Heart left ventricle (tissue), 16 donors: ENCODE measurements at regions not wholly inside any gene's neighbourhood (a gene's known extent, or its start where the extent isn't known, plus 50 kb on each side); places are given as distances from the start of the nearest gene placed in this dataset.
"Not testable (repeated sequence)": the region's sequence is repeated elsewhere in the genome, so short reads cannot be mapped to it uniquely, and the experiment has no call there.

Source experiments
- ATAC-seq, 4 donors: fragments of 200-7000 bp; cut with Tn5 transposase; one replicate each; pipeline ENCODE4 v1.9.1; 2020 to 2022; ENCODE audit warnings: moderate library complexity in 4 of 4, mild to moderate bottlenecking in 3 of 4, moderate number of reproducible peaks in 1 of 4
- DNase-seq, 5 donors: peaks; one replicate each; pipeline ENCODE4 v3.0.0-alpha.2; 2020
- H3K27ac ChIP-seq, 12 donors: fragments of 200-600 bp; sonication (generic) in 4 of 12; one replicate each; pipeline versions ENCODE4 v1.5.0 to v1.8.0; 2016 to 2022; ENCODE audit warnings: mild to moderate bottlenecking in 2 of 12
- H3K27me3 ChIP-seq, 9 donors: fragments of 200-600 bp; sonication (generic) in 2 of 9; one replicate each; pipeline versions ENCODE4 v1.5.1 to v1.8.0; 2016 to 2022; ENCODE audit warnings: mild to moderate bottlenecking in 3 of 9
- H3K36me3 ChIP-seq, 9 donors: fragments of 200-600 bp; sonication (generic) in 2 of 9; one replicate each; pipeline versions ENCODE4 v1.5.0 to v1.8.0; 2018 to 2022; ENCODE audit warnings: mild to moderate bottlenecking in 2 of 9
- H3K4me1 ChIP-seq, 12 donors: fragments of 200-600 bp; sonication (generic) in 4 of 12; one replicate each; pipeline versions ENCODE4 v1.5.0 to v1.8.0; 2016 to 2022; ENCODE audit warnings: mild to moderate bottlenecking in 3 of 12
- H3K4me3 ChIP-seq, 12 donors: fragments of 200-600 bp; sonication (generic) in 4 of 12; one replicate each; pipeline versions ENCODE4 v1.5.0 to v1.8.0; 2017 to 2022; ENCODE audit warnings: mild to moderate bottlenecking in 9 of 12, moderate library complexity in 4 of 12
- H3K9me3 ChIP-seq, 12 donors: fragments of 200-600 bp; sonication (generic) in 4 of 12; one replicate each; pipeline versions ENCODE4 v1.5.0 to v1.8.0; 2016 to 2022; ENCODE audit warnings: mild to moderate bottlenecking in 1 of 12
- CTCF ChIP-seq, 12 donors: fragments of 200-600 bp; sonication (generic) in 4 of 12; IDR thresholded peaks; one replicate each; pipeline versions ENCODE4 v1.5.0 to v1.8.0; 2018 to 2022; ENCODE audit warnings: antibody characterized with exemption in 12 of 12, mild to moderate bottlenecking in 5 of 12
- POLR2A ChIP-seq, 2 donors: fragments of 450-650 bp; IDR thresholded peaks; one replicate each; pipeline ENCODE4 v1.6.1; 2017; ENCODE audit warnings: antibody characterized with exemption in 2 of 2, mild to moderate bottlenecking in 2 of 2, moderate library complexity in 2 of 2
- WGBS, 4 donors: extraction: QIAGEN DNeasy Blood & Tissue Kit in 2 of 4; methylation state at CpG; one replicate each; pipeline versions ENCODE4 v1.1.5 to v1.1.7; 2013 to 2018; 5-methylcytosine and 5-hydroxymethylcytosine counted together
- intact Hi-C, 10 donors: fragments of 100-400 bp; cut with DNase I; formaldehyde crosslinking; loops; one replicate each; pipeline versions ENCODE4 v1.11.1 to v1.14.2; 2022
- donor health status: ischemic (EF 13 %, LVEDD 7.1; RV severe dilation, severe dysfunction).
- donor health status: healthy with polysubstance abuse.
- donor health status: DM: no; HTN: yes; CAD: no.
- donor health status: DM: no; HTN: no; CAD: no.
- donor health status: ischemic (EF 25% LVEDD 6.9; RV normal size, moderate dysfunction).
- donor health status: ischemic (EF 25% LVEDD 5.7; RV mildly dilated, moderate dysfunction).
- donor health status: healthy.
- donor health status: DM: yes; HTN: yes; CAD: no.
- donor health status: ischemic (EF 35%, LVEDD 5.7; RV mildly dilated, moderate dysfunction).
- donor health status: nonischemic (EF 11% LVEDD 7.7; RV severe dilation, severe dysfunction).
- donor health status: DM: yes; HTN: yes; CAD: no.
- donor health status: PGD.
- donor health status: ischemic (EF 29% LVEDD 5.4; RV normal size, mild dysfunction).
- donor health status: nonischemic (EF 23%, LVEDD 6.1; RV moderate dilation, normal function).

GRCh38 chrX:108875548-108875947 lies 139.2 kb upstream of the IRS4 start:
- TF ChIP-seq POLR2A (IDR thresholded peaks at IDR 0.05) = no peak
- no peak for TF ChIP-seq CTCF (IDR thresholded peaks at IDR 0.05)
- Histone ChIP-seq H3K36me3 (no peaks in the 10 kb centered on the region), H3K4me3 (no peak overlapping the region), H3K4me1 (no peaks in the 10 kb centered on the region), H3K27me3 (peaks cover 0 to 5% (median 0%) of the 10 kb centered on the region in 9 donors), H3K27ac (no peak overlapping the region), H3K9me3 (peaks cover 0 to 9% (median 0%) of the 10 kb centered on the region in 12 donors)
- intact Hi-C loops = no loop called here
- no peak for ATAC-seq
- no peak for DNase-seq

GRCh38 chrX:108843039-108843438 lies 106.7 kb upstream of the IRS4 start:
- H3K27me3 ChIP-seq, intact Hi-C loops, ATAC-seq, H3K36me3 ChIP-seq, H3K4me1 ChIP-seq, H3K27ac ChIP-seq, H3K9me3 ChIP-seq, DNase-seq, H3K4me3 ChIP-seq: not testable (repeated sequence)
- WGBS, 4 donors = 71 to 91% (median 76%) methylated on average over 1 of the region's 1 CpG

- TF ChIP-seq CTCF (IDR thresholded peaks at IDR 0.05) (no peak), POLR2A (IDR thresholded peaks at IDR 0.05) (no peak)
- H3K36me3 ChIP-seq = no peaks in the 10 kb centered on the region
Observed at GRCh38 chrX:108833993-108834392, 97.6 kb upstream of the IRS4 start.

GRCh38 chrX:108811891-108812290 lies 75.5 kb upstream of the IRS4 start:
- intact Hi-C loops = no loop called here
- H3K27me3 ChIP-seq = no peaks in the 10 kb centered on the region
- DNase-seq (no peak), ATAC-seq (no peak)
- no peak overlapping the region for H3K27ac ChIP-seq
- peaks cover 0 to 4% (median 0%) of the 10 kb centered on the region in 12 donors for H3K9me3 ChIP-seq
- H3K4me3 ChIP-seq = no peak overlapping the region
- no peaks in the 10 kb centered on the region for H3K36me3 ChIP-seq
- H3K4me1 ChIP-seq = no peaks in the 10 kb centered on the region
- no peak for TF ChIP-seq CTCF (IDR thresholded peaks at IDR 0.05)
- TF ChIP-seq POLR2A (IDR thresholded peaks at IDR 0.05) = no peak

More at GRCh38 chrX:108833993-108834392, 97.6 kb upstream of the IRS4 start:
- no peak overlapping the region for H3K4me3 ChIP-seq
- intact Hi-C loops = no loop called here
- ATAC-seq = no peak
- H3K27ac ChIP-seq = no peak overlapping the region
- peaks cover 0 to 3% (median 0%) of the 10 kb centered on the region in 9 donors for H3K27me3 ChIP-seq
- WGBS, 4 donors = 49 to 86% (median 76%) methylated on average over 4 of the region's 4 CpGs
- H3K9me3 ChIP-seq = no peaks in the 10 kb centered on the region
- DNase-seq = no peak
- H3K4me1 ChIP-seq = no peaks in the 10 kb centered on the region

- no peak overlapping the region for H3K4me3 ChIP-seq
- H3K36me3 ChIP-seq = no peaks in the 10 kb centered on the region
- intact Hi-C loops = no loop called here
- H3K27ac ChIP-seq = no peak overlapping the region
- peaks cover 0 to 3% (median 0%) of the 10 kb centered on the region in 12 donors for H3K9me3 ChIP-seq
- H3K27me3 ChIP-seq = peaks cover 0 to 5% (median 0%) of the 10 kb centered on the region in 9 donors
- 76 to 97% (median 93%) methylated on average over 3 of the region's 3 CpGs for WGBS, 4 donors
- DNase-seq = no peak
- TF ChIP-seq CTCF (IDR thresholded peaks at IDR 0.05) = no peak
- no peak for TF ChIP-seq POLR2A (IDR thresholded peaks at IDR 0.05)
- ATAC-seq = no peak
- H3K4me1 ChIP-seq = no peaks in the 10 kb centered on the region
Observed at GRCh38 chrX:108795240-108795639, 58.9 kb upstream of the IRS4 start.
